ENCODE measurements at regions not wholly inside any gene's neighbourhood (a gene's known extent, or its start where the extent isn't known, plus 50 kb on each side); places are given as distances from the start of the nearest gene placed in this dataset.

DNA sequence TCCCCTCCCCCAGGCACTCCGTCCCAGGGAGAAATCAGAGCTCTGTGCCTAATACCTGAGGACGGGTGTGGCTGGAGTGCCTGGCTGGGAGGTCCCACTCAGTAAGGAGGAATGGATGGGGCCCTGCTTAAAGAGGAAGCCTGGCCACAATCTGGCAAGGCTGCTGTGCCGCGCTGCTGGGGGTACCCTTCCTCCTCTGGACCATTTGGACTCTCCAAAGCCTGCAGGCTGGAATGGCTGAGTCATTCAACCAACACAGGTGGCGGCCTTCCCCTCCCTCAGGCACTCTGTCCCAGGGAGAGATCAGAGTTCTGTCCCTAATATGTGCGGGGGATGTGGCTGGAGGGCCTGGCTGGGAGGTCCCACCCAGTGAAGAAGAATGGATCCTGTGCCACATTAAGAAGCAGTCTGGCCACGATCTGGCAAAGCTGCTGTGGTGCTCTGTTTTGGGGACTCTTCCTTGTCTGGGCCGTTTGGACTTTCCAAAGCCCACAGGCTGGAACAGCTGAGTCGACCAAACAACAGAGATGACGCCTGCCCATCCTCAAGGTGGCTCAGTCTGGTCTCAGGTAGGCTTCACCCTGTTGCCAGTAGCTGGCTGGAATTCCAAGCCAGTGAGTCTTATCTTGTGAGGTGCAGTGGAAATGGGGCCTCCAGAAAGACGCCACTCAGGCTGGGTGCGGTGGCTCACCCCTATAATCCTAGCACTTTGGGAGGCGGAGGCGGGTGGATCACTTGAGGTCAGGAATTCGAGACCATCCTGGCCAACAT, 127.3 kb upstream of the HUWE1 start:
- no peaks in the 10 kb centered on the region for H3K4me1 ChIP-seq (replicated peaks in 1 of 2)
- H3K36me3 ChIP-seq (replicated peaks in 1 of 2): no peaks in the 10 kb centered on the region
- DNase-seq: no peak
- no peaks in the 10 kb centered on the region for H3K9me3 ChIP-seq (replicated peaks in 1 of 3)
- peaks cover 7% of the 10 kb centered on the region for H3K27me3 ChIP-seq
- 73 to 100% (median 85%) methylated on average over 1 to 15 of the region's 15 CpGs for WGBS, 4 donors
- no peak overlapping the region for H3K27ac ChIP-seq
- intact Hi-C loops (cut with DNase I): no loop called here
- no peak overlapping the region for H3K4me3 ChIP-seq
- no peak for TF ChIP-seq CTCF (IDR thresholded peaks at IDR 0.05)
- no peak for TF ChIP-seq POLR2A (IDR thresholded peaks at IDR 0.05)

GRCh38 chrX:53798281-53798680, 111.8 kb upstream of the HUWE1 start:
- H3K36me3 ChIP-seq (replicated peaks in 1 of 2): no peaks in the 10 kb centered on the region
- no peak for DNase-seq
- H3K9me3 ChIP-seq (replicated peaks in 1 of 3): no peaks in the 10 kb centered on the region
- intact Hi-C loops (cut with DNase I): no loop called here
- no peaks in the 10 kb centered on the region for H3K4me1 ChIP-seq (replicated peaks in 1 of 2)
- peaks cover 17% of the 10 kb centered on the region for H3K27me3 ChIP-seq
- TF ChIP-seq CTCF (IDR thresholded peaks at IDR 0.05): no peak
- TF ChIP-seq POLR2A (IDR thresholded peaks at IDR 0.05): no peak
- 93 to 95% (median 94%) methylated on average over 3 of the region's 3 CpGs for WGBS, 4 donors
- no peak overlapping the region for H3K27ac ChIP-seq
- H3K4me3 ChIP-seq: no peak overlapping the region

DNA sequence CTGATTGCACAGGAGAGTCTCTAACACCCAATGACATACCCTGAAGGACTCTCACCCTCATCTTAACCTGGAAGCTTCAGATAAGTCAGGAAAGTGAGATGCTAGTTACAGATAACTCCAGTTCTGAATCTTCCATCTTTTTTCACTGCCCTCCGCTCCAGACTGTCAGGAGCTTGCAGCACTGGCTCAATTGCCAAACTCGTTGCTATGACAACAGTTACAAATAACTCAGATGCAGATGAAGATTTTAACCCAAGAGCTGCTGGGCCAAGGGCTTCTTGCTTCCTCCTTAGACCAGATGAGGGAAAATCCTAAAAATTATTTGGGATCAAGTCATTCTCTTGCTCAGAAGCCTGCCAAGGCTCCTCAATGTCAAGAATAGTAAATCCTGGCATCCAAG, 109.1 kb upstream of the HUWE1 start:
- Histone ChIP-seq H3K27ac (no peak overlapping the region), H3K4me1 (replicated peaks in 1 of 2) (no peaks in the 10 kb centered on the region), H3K4me3 (no peak overlapping the region), H3K9me3 (replicated peaks in 1 of 3) (no peaks in the 10 kb centered on the region), H3K36me3 (replicated peaks in 1 of 2) (no peaks in the 10 kb centered on the region), H3K27me3 (peaks cover 17% of the 10 kb centered on the region)
- 0 to 17% (median 10%) methylated on average over 1 to 2 of the region's 2 CpGs for WGBS, 4 donors
- intact Hi-C loops (cut with DNase I): no loop called here
- DNase-seq: peak in 1 of 7 donors; percentile 1
- TF ChIP-seq CTCF (IDR thresholded peaks at IDR 0.05) (no peak), POLR2A (IDR thresholded peaks at IDR 0.05) (no peak)

DNA sequence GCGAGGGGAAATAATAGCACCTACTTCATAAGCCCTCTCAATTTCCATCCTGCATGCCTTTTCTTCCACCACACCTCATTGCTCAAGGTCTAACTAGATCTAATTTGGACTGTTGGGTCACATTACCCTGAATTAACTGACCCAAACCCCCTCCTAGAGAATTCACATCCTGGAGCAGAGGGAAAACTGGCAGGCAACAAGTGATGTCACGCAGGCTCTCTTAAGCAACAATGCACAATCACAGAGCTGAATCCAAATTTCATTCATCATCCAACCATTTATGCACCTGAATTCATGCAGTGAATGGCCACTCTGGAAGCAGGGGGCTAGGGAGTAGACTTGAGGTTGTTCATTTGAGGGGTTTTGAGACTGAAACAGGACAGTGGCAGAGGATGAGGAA, 107.7 kb upstream of the HUWE1 start:
- no peak for DNase-seq
- no peak overlapping the region for H3K4me3 ChIP-seq
- TF ChIP-seq POLR2A (IDR thresholded peaks at IDR 0.05): no peak
- no peak for TF ChIP-seq CTCF (IDR thresholded peaks at IDR 0.05)
- H3K36me3 ChIP-seq (replicated peaks in 1 of 2): no peaks in the 10 kb centered on the region
- WGBS, 4 donors: 80 to 92% (median 87%) methylated on average over 2 of the region's 2 CpGs
- intact Hi-C loops (cut with DNase I): no loop called here
- no peak overlapping the region for H3K27ac ChIP-seq
- H3K4me1 ChIP-seq (replicated peaks in 1 of 2): no peaks in the 10 kb centered on the region
- H3K27me3 ChIP-seq: peaks cover 17% of the 10 kb centered on the region
- no peaks in the 10 kb centered on the region for H3K9me3 ChIP-seq (replicated peaks in 1 of 3)
